ENCODE measurements at regions not wholly inside any gene's neighbourhood (a gene's known extent, or its start where the extent isn't known, plus 50 kb on each side); places are given as distances from the start of the nearest gene placed in this dataset.

DNA sequence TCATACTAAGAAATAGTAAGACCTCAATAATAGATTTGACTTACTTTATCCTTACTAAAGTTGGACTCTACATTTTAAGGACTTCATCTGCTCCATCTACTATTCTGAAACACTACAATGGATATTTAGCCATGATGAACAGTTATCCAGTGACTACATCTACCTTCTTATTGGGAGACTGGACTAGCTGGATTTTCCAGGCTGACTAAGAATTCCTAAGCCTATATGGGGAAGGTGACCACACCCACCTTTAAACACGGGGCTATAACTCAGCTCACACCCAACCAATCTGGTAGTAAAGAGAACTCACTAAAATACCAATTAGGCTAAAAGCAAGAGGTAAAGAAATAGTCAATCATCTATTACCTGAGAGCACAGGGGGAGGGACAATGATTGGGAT lies 1438.4 kb downstream of the TECRL start:
- no peaks in the 10 kb centered on the region for H3K36me3 ChIP-seq
- H3K27me3 ChIP-seq: no peaks in the 10 kb centered on the region
- no peaks in the 10 kb centered on the region for H3K4me1 ChIP-seq
- TF ChIP-seq CTCF (IDR thresholded peaks at IDR 0.05) (no peak), POLR2A (IDR thresholded peaks at IDR 0.05) (no peak)
- no peak for DNase-seq
- no peak overlapping the region for H3K4me3 ChIP-seq
- H3K27ac ChIP-seq: no peak overlapping the region
- no peaks in the 10 kb centered on the region for H3K9me3 ChIP-seq

DNA sequence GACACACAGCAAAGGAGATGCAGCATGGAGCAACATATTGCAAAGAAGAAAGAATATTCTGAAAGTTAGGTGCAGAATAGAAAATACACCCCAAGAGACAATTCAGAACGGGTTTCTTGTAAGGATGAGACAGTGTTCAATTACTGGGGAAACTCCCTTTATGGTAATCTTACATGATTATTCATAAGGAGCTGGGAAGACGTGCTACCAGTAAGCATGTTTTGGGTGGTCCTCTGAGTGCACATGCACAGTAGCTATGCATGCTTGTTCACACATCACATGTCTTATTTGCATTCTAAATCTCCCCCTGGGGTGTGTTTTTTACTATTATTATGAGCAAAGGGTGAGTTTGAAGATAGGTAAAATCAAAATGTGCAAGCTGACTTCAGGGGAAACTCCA lies 1448.8 kb downstream of the TECRL start:
- H3K9me3 ChIP-seq: no peaks in the 10 kb centered on the region
- no peaks in the 10 kb centered on the region for H3K27me3 ChIP-seq
- H3K36me3 ChIP-seq: no peaks in the 10 kb centered on the region
- TF ChIP-seq POLR2A (IDR thresholded peaks at IDR 0.05): no peak
- TF ChIP-seq CTCF (IDR thresholded peaks at IDR 0.05): no peak
- no peak overlapping the region for H3K4me3 ChIP-seq
- H3K4me1 ChIP-seq: no peaks in the 10 kb centered on the region
- no peak for DNase-seq
- H3K27ac ChIP-seq: no peak overlapping the region

DNA sequence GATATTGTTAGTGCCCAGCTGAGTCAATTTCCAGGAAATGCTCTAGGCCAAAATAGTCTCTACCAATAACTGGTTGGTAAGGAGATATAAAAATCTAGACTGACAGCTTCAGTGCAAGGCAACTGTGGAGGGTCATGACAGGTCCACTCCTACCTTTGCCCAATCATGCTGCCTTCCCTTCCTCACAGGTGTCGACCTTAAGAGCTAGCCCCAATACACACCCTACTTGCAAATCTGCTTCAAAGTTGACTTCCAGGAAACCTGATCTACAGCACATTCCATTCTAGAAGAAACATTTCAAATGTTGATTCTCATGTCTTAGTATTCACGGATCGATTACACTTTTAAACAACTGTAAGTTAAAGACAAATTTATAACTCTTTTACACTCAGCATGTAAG lies 1455.5 kb downstream of the TECRL start:
- Histone ChIP-seq H3K4me3 (no peak overlapping the region), H3K36me3 (no peaks in the 10 kb centered on the region), H3K4me1 (no peaks in the 10 kb centered on the region), H3K27ac (no peak overlapping the region), H3K9me3 (no peaks in the 10 kb centered on the region), H3K27me3 (no peaks in the 10 kb centered on the region)
- DNase-seq: no peak
- TF ChIP-seq CTCF (IDR thresholded peaks at IDR 0.05): no peak
- no peak for TF ChIP-seq POLR2A (IDR thresholded peaks at IDR 0.05)

DNA sequence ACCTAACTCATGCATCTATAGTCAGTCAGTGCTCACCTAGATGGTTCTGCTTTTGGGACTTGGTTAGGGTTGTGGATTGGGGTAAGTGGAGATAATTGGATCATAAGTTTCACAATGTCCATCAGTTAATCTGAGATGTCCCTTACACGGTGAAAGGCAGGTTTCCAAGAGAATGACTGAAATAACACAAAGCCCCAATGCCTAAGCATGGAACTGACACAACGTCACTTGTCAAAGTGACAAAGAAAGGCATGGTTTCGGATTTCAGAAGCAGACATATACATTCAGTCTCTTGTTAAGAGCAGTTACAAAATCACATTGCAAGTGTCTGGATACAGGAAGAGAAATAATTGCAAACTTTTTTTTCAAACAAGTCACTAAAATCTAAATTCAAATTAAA lies 1456.9 kb downstream of the TECRL start:
- Histone ChIP-seq H3K27me3 (no peaks in the 10 kb centered on the region), H3K4me1 (no peaks in the 10 kb centered on the region), H3K36me3 (no peaks in the 10 kb centered on the region), H3K4me3 (no peak overlapping the region), H3K9me3 (no peaks in the 10 kb centered on the region), H3K27ac (no peak overlapping the region)
- no peak for TF ChIP-seq POLR2A (IDR thresholded peaks at IDR 0.05)
- no peak for TF ChIP-seq CTCF (IDR thresholded peaks at IDR 0.05)
- no peak for DNase-seq

DNA sequence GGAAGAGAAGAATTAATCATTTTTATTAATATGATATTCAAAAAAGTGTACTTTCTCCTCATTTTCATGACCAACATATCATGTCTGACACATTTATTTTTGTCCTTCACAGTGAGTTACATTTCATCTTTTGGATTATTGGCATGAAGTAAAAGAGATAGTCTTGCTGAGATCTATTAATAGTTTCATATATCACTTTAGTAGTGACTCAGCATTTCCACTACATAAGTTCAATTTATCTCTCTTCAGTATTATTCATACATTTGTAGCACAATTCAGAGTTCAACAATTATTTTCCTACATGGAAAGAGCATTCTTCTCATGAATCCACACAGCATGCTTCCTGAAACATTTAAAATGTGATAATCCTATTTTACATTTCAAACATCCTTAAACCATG lies 1461.1 kb downstream of the TECRL start:
- no peaks in the 10 kb centered on the region for H3K4me1 ChIP-seq
- TF ChIP-seq POLR2A (IDR thresholded peaks at IDR 0.05) (no peak), CTCF (IDR thresholded peaks at IDR 0.05) (no peak)
- no peak for DNase-seq
- no peaks in the 10 kb centered on the region for H3K9me3 ChIP-seq
- H3K27me3 ChIP-seq: no peaks in the 10 kb centered on the region
- H3K36me3 ChIP-seq: no peaks in the 10 kb centered on the region
- H3K27ac ChIP-seq: no peak overlapping the region
- H3K4me3 ChIP-seq: no peak overlapping the region

DNA sequence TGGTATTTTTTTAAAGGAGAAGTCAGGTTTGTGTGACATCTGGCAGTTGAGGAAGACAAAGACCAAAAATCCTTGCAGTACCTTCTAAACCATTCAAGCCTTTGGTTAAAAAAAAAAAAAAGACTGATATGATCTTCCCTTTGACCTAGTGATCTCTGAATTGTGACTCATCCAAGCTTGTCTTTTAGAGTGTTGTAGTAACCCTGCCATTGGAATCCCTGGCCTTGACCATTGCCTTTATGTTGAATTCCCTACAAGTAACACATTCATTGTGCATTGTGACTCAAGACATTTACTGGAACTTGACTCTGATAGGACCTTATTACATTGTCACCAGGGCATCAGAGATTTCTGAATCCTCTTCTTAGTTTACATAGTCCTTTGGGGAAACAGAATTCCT lies 1469.0 kb downstream of the TECRL start:
- Histone ChIP-seq H3K9me3 (no peaks in the 10 kb centered on the region), H3K4me3 (no peak overlapping the region), H3K27me3 (no peaks in the 10 kb centered on the region), H3K36me3 (no peaks in the 10 kb centered on the region), H3K4me1 (no peaks in the 10 kb centered on the region), H3K27ac (no peak overlapping the region)
- no peak for DNase-seq
- TF ChIP-seq CTCF (IDR thresholded peaks at IDR 0.05) (no peak), POLR2A (IDR thresholded peaks at IDR 0.05) (no peak)

Data from Peyer's patch (tissue), 4 donors.